Loucy (cell line): ENCODE measurements at regions not wholly inside any gene's neighbourhood (a gene's known extent, or its start where the extent isn't known, plus 50 kb on each side); places are given as distances from the start of the nearest gene placed in this dataset.

Experiments
- CTCF ChIP-seq: fragments of 200-600 bp; sonication (generic); conservative IDR thresholded peaks from 2 replicates; pipeline ENCODE4 v1.5.1; 2014; ENCODE audit warnings: mild to moderate bottlenecking, antibody characterized with exemption, low read length
- EZH2phosphoT487 ChIP-seq: fragments of 200-600 bp; IDR thresholded peaks from 2 replicates; pipeline ENCODE4 v1.6.1; 2018; ENCODE audit warnings: antibody characterized with exemption, mild to moderate bottlenecking, moderate library complexity, borderline replicate concordance

- TF ChIP-seq CTCF = no peak
- no peak for TF ChIP-seq EZH2phosphoT487
These were observed 431.8 kb upstream of the FAT3 start for GRCh38 chr11:91792779-91793262.
